ENCODE measurements at regions not wholly inside any gene's neighbourhood (a gene's known extent, or its start where the extent isn't known, plus 50 kb on each side); places are given as distances from the start of the nearest gene placed in this dataset.

GRCh38 chr18:73983970-73984369, 163.7 kb downstream of the FBXO15 start (continued):
- no peak for TF ChIP-seq ZBTB33 (IDR thresholded peaks at IDR 0.05; ENCODE audit: extremely low read depth, insufficient replicate concordance, low read length)
- TF ChIP-seq YY1 (IDR thresholded peaks at IDR 0.05; ENCODE audit: extremely low read depth, insufficient replicate concordance, low read depth, low read length): no peak
- TF ChIP-seq ELF1 (IDR thresholded peaks at IDR 0.05; ENCODE audit: borderline replicate concordance, low read depth): no peak
- TF ChIP-seq JUND (IDR thresholded peaks at IDR 0.05): no peak
- no peak for TF ChIP-seq RAD21 (IDR thresholded peaks at IDR 0.05; ENCODE audit: low read depth)
- no peak for TF ChIP-seq CBX3 (IDR thresholded peaks at IDR 0.05; ENCODE audit: low read depth)
- no peak for TF ChIP-seq ATF3 (IDR thresholded peaks at IDR 0.05)
- no peak for TF ChIP-seq FOSL1 (IDR thresholded peaks at IDR 0.05; ENCODE audit: low read depth)

- H3K9me3 ChIP-seq (ENCODE audit: control insufficient read depth in 1 of 2, insufficient read depth in 1 of 2, low read depth in 1 of 2, low read length in 2 of 2): no peaks in the 10 kb centered on the region
- H3K9me2 ChIP-seq (ENCODE audit: insufficient read depth): no peaks in the 10 kb centered on the region
- intact Hi-C loops (cut with micrococcal nuclease): loop anchor here (5.0 kb wide), 1 partner anchor 1221 kb away; no protein-coding TSS in a partner anchor
- ChIA-PET POLR2A (no interaction called here), RAD21 (ENCODE audit: low non-redundant PET in 1 of 2, low total read pairs in 2 of 2, uncharacterized antibody in 2 of 2, unreplicated experiment in 2 of 2) (no interaction called here), CTCF (no interaction called here)
- H3K27me3 ChIP-seq (ENCODE audit: insufficient read depth, low read length): no peaks in the 10 kb centered on the region
- no peaks in the 10 kb centered on the region for H3K36me3 ChIP-seq (ENCODE audit: control insufficient read depth in 1 of 2, insufficient read depth in 2 of 2, low read length in 2 of 2)
- no peak overlapping the region for H3K4me2 ChIP-seq (ENCODE audit: low read length)
- no peak overlapping the region for H2AFZ ChIP-seq (ENCODE audit: low read depth, low read length, poor library complexity, severe bottlenecking)
- no peak overlapping the region for H3K4me3 ChIP-seq (replicated peaks in 1 of 2; ENCODE audit: low read depth in 1 of 2, low read length in 2 of 2)
- DNase-seq (ENCODE audit: low read depth, low spot score) (no peak), ATAC-seq (no peak)
- H3K27ac ChIP-seq (ENCODE audit: low read depth, low read length): no peak overlapping the region
- no peak overlapping the region for H3K9ac ChIP-seq (ENCODE audit: low read length)
- H4K20me1 ChIP-seq (ENCODE audit: insufficient read depth): no peaks in the 10 kb centered on the region
- no TSS peak for BruUV-seq (replicated peaks)
- TF ChIP-seq EZH2 (IDR thresholded peaks at IDR 0.05): no peak
- no peak for TF ChIP-seq FOSL1 (IDR thresholded peaks at IDR 0.05; ENCODE audit: low read depth)
- no peak for TF ChIP-seq EZH2phosphoT487 (IDR thresholded peaks at IDR 0.05; ENCODE audit: borderline replicate concordance)
- TF ChIP-seq CEBPB (IDR thresholded peaks at IDR 0.05; ENCODE audit: low read depth): no peak
- no peak for TF ChIP-seq SRF (IDR thresholded peaks at IDR 0.05; ENCODE audit: low read depth)
- no peak for TF ChIP-seq RAD21 (IDR thresholded peaks at IDR 0.05; ENCODE audit: low read depth)
- H3K4me1 ChIP-seq (ENCODE audit: control insufficient read depth in 1 of 2, insufficient read depth in 2 of 2, low read length in 2 of 2): no peaks in the 10 kb centered on the region
- no peaks in the 10 kb centered on the region for H3K79me2 ChIP-seq (ENCODE audit: insufficient read depth, low read length)
Measured at GRCh38 chr18:73983496-73983895, 164.1 kb downstream of the FBXO15 start.
